A673 (cell line): ENCODE measurements at regions not wholly inside any gene's neighbourhood (a gene's known extent, or its start where the extent isn't known, plus 50 kb on each side); places are given as distances from the start of the nearest gene placed in this dataset.
A peak's percentile ranks its signal among the peaks of the same experiment; 100 is the strongest.

Source experiments
- BruUV-seq: library from RNA; stranded (reverse); fragments of 400-500 nt; replicated peaks from 2 replicates; lab custom pipeline; 2021; lab: Mats Ljungman, UMichigan
- CTCF ChIA-PET: fragments of 300-600 bp; sonication (Branson Sonifier 250); formaldehyde crosslinking; loops from one replicate; lab custom pipeline; 2022; ENCODE audit warnings: antibody characterized with exemption; lab: Charles Lee
- POLR2A ChIA-PET: fragments of 300-600 bp; sonication (Branson Sonifier 250); formaldehyde crosslinking; loops from one replicate; lab custom pipeline; 2022; ENCODE audit warnings: antibody characterized with exemption; ENCODE audit not compliant: low non-redundant PET; lab: Charles Lee
- DNase-seq: peaks from one replicate; pipeline ENCODE4 v3.0.0-alpha.2; 2015; ENCODE audit warnings: low spot score
- H3K27ac ChIP-seq: fragments of 200-600 bp; sonication (generic); 2 replicates; pipeline ENCODE4 v1.5.1; 2016; ENCODE audit warnings: mixed run types, low read depth, mild to moderate bottlenecking, mixed read lengths, antibody characterized with exemption, low read length; ENCODE audit not compliant: poor library complexity, severe bottlenecking
- H3K27me3 ChIP-seq: fragments of 200-600 bp; sonication (generic); replicated peaks from 2 replicates; pipeline ENCODE4 v1.6.1; 2017; ENCODE audit warnings: mixed run types, low read depth, mild to moderate bottlenecking, mixed read lengths, antibody characterized with exemption, low read length; ENCODE audit not compliant: insufficient read depth, poor library complexity
- H3K36me3 ChIP-seq: fragments of 200-600 bp; sonication (generic); 2 replicates; pipeline ENCODE4 v1.6.1; 2016; ENCODE audit warnings: mixed run types, mild to moderate bottlenecking, mixed read lengths, antibody characterized with exemption, low read length; ENCODE audit not compliant: insufficient read depth, poor library complexity, severe bottlenecking
- H3K4me1 ChIP-seq: fragments of 200-600 bp; sonication (generic); 2 replicates; pipeline ENCODE4 v1.6.1; 2017; ENCODE audit warnings: mixed run types, mild to moderate bottlenecking, mixed read lengths, antibody characterized with exemption, low read length; ENCODE audit not compliant: insufficient read depth, poor library complexity, severe bottlenecking
- H3K4me3 ChIP-seq: fragments of 200-600 bp; sonication (generic); 2 replicates; pipeline ENCODE4 v1.5.1; 2016; ENCODE audit warnings: low read depth, mixed run types, mild to moderate bottlenecking, mixed read lengths, low read length; ENCODE audit not compliant: poor library complexity, severe bottlenecking
- H3K9me3 ChIP-seq: fragments of 200-600 bp; sonication (generic); 2 replicates; pipeline ENCODE4 v1.6.1; 2016; ENCODE audit warnings: mixed run types, low read depth, mild to moderate bottlenecking, mixed read lengths, antibody characterized with exemption, low read length; ENCODE audit not compliant: poor library complexity, severe bottlenecking
- CTCF ChIP-seq: fragments of 300-800, 200-600 bp; sonication (generic); conservative IDR thresholded peaks from 2 replicates; pipeline ENCODE4 v1.5.1; 2017; ENCODE audit warnings: low read depth, mild to moderate bottlenecking, antibody characterized with exemption, low read length, moderate library complexity, mixed read lengths
- EZH2 ChIP-seq: fragments of 200-600 bp; sonication (generic); IDR thresholded peaks from 2 replicates; pipeline ENCODE4 v1.6.1; 2017; ENCODE audit warnings: borderline replicate concordance, low read depth, mild to moderate bottlenecking, mixed read lengths, antibody characterized with exemption, low read length; ENCODE audit not compliant: poor library complexity, severe bottlenecking
- intact Hi-C: fragments of 100-400 bp; cut with micrococcal nuclease; formaldehyde crosslinking; loops from one replicate; pipeline ENCODE4 v1.10.0; 2022; ENCODE audit not compliant: unreplicated experiment

- intact Hi-C loops, result no loop called here
- no peak overlapping the region for H3K4me3 ChIP-seq
- no peak for DNase-seq
- POLR2A ChIA-PET, result no interaction called here
- H3K4me1 ChIP-seq, result peaks cover 10% of the 10 kb centered on the region
- H3K9me3 ChIP-seq, result no peaks in the 10 kb centered on the region
- no TSS peak for BruUV-seq
- H3K36me3 ChIP-seq, result no peaks in the 10 kb centered on the region
- no peak for TF ChIP-seq EZH2
- no peak for TF ChIP-seq CTCF
- CTCF ChIA-PET, result no interaction called here
- no peak overlapping the region for H3K27ac ChIP-seq
- H3K27me3 ChIP-seq, result no peaks in the 10 kb centered on the region
Measured at GRCh38 chr2:4247791-4248190, 544.4 kb downstream of the DCDC2C start.

GRCh38 chr2:4255491-4255890 lies 552.1 kb downstream of the DCDC2C start:
- no peaks in the 10 kb centered on the region for H3K27me3 ChIP-seq
- TF ChIP-seq EZH2 (no peak), CTCF (no peak)
- intact Hi-C loops, result loop anchor here (5.0 kb wide), 1 partner anchor 103 kb away; no protein-coding TSS in a partner anchor
- H3K4me1 ChIP-seq, result peaks cover 34% of the 10 kb centered on the region
- H3K36me3 ChIP-seq, result no peaks in the 10 kb centered on the region
- no TSS peak for BruUV-seq
- CTCF ChIA-PET, result no interaction called here
- POLR2A ChIA-PET, result no interaction called here
- H3K9me3 ChIP-seq, result no peaks in the 10 kb centered on the region
- no peak for DNase-seq
- no peak overlapping the region for H3K4me3 ChIP-seq
- no peak overlapping the region for H3K27ac ChIP-seq

- Histone ChIP-seq H3K4me3 (no peak overlapping the region), H3K36me3 (no peaks in the 10 kb centered on the region), H3K27ac (peak overlapping the region; percentile 64), H3K4me1 (peaks cover 34% of the 10 kb centered on the region), H3K27me3 (no peaks in the 10 kb centered on the region), H3K9me3 (no peaks in the 10 kb centered on the region)
- DNase-seq, result no peak
- TF ChIP-seq CTCF (no peak), EZH2 (no peak)
- ChIA-PET CTCF (no interaction called here), POLR2A (no interaction called here)
- intact Hi-C loops, result loop anchor here (5.0 kb wide), 1 partner anchor 104 kb away; no protein-coding TSS in a partner anchor
- no TSS peak for BruUV-seq
Measured at GRCh38 chr2:4256351-4256750, 553.0 kb downstream of the DCDC2C start.
